GM18870 (cell line): ENCODE measurements at regions not wholly inside any gene's neighbourhood (a gene's known extent, or its start where the extent isn't known, plus 50 kb on each side); places are given as distances from the start of the nearest gene placed in this dataset.

ENCODE experiments used
- ATAC-seq: cut with Tn5 transposase; IDR thresholded peaks from one replicate; pipeline ENCODE4 v1.9.1; 2021; ENCODE audit warnings: moderate library complexity; ENCODE audit not compliant: unreplicated experiment

DNA sequence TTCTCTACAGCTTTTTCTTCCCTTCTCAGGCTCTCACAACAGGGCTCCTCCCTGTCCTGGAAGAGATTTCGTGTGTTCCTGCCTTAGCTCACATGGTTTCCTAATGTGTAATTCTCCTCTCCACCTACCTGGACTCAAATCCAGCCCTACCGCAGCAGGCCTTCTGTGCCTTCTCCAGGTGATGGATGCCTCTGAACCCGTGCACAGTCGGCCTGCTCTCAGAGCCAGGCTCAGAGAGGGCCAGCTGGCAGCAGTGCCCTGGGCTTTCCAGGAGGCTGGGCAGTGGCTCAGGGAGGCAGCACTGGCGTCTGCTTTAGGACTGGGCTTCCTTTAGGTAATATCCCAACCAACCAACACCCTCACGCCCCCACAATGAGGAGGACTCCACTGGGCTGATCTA is 123.2 kb upstream of the TMC3 start:
- no peak for ATAC-seq

DNA sequence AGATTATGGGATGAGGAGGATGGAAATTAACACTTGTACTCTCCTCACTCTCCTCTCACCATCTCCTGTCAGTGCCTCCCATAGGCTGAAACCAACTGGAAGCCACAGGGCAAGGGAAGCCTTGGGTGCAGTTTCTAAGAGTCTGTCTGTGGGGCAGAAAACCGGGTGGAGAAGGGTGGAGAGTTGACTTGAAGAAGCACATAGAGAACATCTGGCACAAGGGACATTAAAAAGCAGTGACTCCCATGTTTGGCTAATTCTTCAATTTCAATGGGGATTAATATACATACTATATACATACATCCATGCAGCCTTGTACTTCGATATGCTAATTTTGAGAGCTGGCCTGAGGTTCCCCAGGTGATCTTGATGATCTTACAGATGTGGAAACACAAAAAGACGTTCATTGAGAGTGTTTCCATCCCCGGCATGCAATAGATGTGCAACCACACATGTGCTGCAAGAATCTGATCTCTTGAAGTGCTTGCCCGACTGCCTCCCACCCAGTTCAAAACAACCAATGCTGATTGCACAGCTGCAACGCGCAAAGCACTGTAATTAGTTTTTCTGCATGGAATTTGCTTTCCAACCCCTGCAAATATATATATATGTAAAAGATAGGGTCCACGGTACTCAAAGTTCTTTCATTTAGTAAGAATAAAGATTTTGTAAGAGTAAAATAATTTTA is 121.9 kb upstream of the TMC3 start:
- no peak for ATAC-seq

DNA sequence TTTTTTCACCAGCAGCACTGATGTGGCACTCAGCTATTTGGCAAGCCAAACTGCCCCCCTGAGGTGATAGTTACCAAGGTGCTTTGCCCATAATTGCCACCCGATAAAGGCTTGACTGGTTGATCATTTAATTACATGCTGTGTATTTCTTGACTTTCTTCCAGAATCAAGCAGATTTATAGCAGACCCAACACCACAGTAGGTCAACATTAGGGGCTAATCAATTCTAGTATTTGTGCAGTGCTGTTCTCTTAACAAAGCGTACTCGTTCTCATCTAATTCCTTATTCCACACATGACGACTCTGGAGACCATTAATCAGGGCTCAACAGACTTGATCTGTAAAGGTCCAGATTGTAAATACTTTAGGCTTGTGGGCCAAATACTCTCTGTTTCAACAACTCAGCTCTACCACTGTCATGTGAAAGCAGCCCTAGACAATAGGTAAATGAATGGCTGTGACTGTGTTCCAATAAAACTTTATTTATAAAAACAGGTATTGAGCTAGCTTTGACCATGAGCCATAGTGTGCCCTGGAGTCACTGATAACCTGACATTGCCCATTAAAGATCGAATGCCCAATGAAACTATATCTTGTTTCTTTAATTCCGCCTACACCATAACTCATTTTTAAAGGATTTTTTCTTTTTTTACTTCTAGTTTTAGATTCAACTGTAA is 119.1 kb upstream of the TMC3 start:
- ATAC-seq = no peak

GRCh38 chr15:81492331-81492968 is 118.4 kb upstream of the TMC3 start:
- no peak for ATAC-seq

DNA sequence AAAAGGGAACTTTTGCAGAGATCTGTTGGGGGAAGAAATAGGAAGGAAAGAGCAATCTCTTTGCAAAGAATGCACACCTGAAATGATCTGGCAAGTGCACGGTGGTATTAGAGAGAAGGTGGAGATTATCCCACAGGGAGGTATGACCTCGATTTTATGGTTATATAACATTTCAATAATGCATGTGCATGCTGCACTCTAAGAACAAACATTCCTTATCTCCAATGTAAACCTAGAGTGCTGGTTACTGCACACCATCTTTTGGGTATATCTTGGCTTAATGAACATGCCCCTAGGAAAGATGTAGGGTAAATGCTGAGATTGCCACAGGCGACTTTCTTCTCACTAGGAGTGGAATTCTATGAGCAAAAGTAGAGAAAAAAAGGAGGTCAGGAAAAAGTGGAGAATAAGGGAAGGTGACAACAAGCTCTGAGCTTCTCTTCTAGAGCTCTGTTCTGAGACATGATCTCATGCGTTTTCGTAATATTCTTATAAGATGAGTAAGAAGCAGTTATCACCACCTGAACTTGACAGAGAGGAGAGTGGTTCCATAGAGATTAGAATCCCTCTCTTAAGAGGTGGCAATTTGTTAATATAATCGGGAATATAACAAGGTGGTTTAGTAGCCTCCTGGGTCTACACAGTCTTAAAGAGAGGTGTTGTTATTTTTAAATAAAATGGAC is 117.5 kb upstream of the TMC3 start:
- no peak for ATAC-seq

GRCh38 chr15:81485806-81486205 is 111.8 kb upstream of the TMC3 start:
- ATAC-seq = no peak

GRCh38 chr15:81484086-81484955 is 110.3 kb upstream of the TMC3 start:
- no peak for ATAC-seq

DNA sequence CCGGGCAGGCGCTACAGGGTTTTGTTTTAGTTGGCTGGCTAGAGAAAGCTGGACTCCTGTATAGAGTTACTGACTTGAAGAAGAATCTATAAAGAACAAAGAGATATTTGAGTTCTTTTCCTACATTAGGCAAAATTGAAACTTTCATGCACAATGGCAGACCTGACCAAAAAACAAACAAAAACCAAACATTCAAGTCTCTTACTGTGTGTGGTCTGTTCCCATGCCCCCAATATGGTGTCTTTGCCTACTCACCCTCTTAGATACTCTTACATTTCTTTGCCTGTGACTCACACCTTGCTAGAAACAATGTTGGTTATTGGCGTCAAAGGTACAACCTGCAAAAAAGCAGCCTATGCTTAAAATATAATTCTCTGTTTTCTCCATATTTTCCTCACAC is 109.5 kb upstream of the TMC3 start:
- ATAC-seq = no peak

GRCh38 chr15:81481346-81481745 is 107.3 kb upstream of the TMC3 start:
- no peak for ATAC-seq

- no peak for ATAC-seq
These were observed 106.6 kb upstream of the TMC3 start for GRCh38 chr15:81480645-81481053.

DNA sequence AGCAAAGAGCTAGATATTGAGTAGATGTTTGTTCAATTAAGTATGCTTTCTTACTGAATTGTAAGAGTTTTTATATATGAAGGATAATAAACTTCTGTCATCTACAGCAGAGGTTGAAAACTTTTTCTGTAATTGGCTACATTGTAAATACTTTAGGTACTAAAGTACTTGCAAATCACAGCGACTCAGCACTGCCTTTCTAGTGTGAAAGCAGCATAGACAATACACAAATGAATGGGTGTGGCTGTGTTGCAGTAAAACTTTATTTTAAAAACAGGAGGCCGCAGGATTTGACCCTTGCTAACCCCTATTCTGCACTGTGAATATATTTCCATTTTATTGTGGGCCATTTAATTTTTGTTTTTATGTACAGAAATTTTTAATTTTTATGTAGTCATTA is 104.3 kb upstream of the TMC3 start:
- ATAC-seq = no peak

- no peak for ATAC-seq
These were observed 101.9 kb upstream of the TMC3 start for GRCh38 chr15:81475926-81476325.

DNA sequence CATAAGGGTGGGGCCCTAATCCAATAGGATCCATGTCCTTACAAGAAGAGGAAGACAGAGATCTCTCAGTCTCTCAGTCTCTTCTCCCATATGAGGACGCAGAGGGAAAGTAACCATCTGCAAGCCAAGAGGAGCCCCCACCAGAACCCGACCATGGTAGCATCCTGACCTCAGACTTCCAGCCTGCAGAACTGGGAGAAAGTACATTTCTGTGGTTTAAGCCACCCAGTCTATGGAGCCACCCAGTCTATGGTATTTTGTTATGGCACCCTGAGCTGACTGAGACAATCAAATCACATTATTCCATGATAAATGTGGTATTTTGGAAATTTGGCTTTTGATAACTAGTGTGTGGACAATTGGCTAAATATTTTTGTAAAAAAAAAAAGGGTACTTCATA is 101.5 kb upstream of the TMC3 start:
- ATAC-seq = no peak

DNA sequence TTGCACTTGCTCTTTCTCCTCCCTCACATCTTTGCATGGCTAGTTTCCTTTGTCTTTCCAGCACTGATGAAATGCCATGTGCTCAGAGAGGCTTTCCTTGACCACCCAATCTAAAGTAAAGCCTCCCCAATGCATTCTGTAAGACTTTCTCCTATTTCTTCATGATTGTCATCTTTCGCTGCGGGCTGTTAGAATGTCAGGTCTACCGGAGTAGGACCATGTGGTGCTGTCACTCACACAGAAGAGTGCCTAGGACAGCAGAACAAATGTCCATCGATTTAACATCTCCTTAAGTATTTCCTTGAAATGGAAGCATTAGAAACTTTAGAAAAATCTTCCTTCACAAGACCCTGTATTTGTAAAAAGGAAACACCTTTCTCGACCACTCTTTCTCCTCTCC is 99.9 kb upstream of the TMC3 start:
- ATAC-seq = no peak

DNA sequence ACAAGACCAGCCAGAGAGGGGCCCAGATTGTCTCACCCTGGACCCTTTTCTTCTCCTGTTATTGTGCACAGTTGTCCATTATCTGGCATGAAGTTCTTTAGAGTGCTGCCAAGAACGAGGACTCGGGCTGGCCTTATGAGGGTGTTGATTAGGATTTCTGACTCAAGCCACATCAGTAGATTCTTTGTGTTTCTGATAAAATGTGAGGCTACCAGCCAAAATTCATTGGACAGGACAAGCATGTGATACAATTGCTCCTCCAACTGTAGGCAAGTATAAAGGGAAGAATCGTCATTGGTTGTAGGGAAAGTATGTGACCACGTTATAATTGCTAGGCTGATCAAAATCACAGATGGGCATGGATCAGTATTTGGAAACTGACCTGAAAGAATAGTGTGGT is 99.2 kb upstream of the TMC3 start:
- ATAC-seq = no peak

GRCh38 chr15:81471151-81471550 is 97.1 kb upstream of the TMC3 start:
- ATAC-seq = no peak

DNA sequence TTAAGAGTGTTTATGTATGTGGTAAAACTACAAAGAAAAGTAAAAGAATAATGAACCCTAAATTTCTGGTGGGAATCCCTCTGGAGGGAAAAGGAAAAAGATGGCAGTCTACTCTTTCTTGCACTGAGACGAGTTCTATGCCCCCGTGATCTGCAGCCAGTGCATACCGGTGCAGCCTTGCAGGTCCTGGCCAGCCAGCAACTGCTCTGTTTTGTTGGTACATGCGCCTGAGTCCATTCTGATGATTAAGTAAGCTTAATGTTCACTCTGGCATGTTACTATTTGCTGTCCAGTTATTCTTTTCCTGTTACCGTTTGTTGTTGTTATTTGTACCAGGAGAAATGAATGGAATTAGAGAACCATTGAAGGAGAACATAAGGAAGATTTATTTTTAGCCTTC is 95.1 kb upstream of the TMC3 start:
- ATAC-seq = no peak

DNA sequence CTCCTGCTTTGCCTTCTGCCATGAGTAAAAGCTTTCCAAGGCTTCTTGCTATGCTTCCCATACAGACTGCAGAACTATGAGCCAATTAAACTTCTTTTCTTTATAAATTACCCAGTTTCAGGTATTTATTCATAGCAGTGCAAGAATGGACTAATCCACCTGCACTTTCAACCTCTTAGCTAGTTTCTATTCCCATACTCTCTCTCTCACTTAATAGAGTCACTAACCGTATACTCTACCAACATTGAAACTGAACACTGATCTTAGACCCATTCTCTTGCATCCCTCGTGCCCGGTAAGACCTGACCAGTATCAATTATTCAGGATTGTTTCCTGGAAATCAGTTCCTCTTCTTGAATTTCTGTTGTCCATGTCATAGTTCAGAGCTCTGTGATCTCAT is 92.7 kb upstream of the TMC3 start:
- no peak for ATAC-seq

DNA sequence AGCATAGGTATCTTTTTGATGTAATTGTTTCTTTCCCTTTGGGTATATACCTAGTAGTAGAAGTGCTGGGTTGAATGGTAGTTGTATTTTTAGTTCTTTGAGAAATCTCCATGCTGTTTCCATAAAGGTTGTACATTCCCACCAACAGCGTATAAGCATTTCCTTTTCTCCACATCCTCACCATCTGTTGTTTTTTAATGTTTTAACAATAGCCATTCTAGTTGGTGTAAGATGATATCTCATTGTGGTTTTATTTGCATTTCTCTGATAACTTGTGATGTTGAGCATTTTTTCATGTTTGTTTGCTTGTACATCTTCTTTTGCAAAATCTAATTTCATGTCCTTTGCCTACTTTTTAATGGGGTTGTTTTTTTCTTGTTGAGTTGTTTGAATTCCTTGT is 80.0 kb upstream of the TMC3 start:
- no peak for ATAC-seq

GRCh38 chr15:81450721-81451120 is 76.7 kb upstream of the TMC3 start:
- no peak for ATAC-seq
